DOHH2 (cell line): ENCODE measurements at regions not wholly inside any gene's neighbourhood (a gene's known extent, or its start where the extent isn't known, plus 50 kb on each side); places are given as distances from the start of the nearest gene placed in this dataset.

Source experiments
- H3F3A ChIP-seq: fragments of 200-600 bp; sonication (generic), shearing (Covaris generic); 2 replicates; pipeline ENCODE4 v1.6.0; 2016; ENCODE audit warnings: antibody characterized with exemption, mild to moderate bottlenecking; ENCODE audit not compliant: control insufficient read depth, insufficient read depth
- H3K27ac ChIP-seq: fragments of 200-600 bp; sonication (generic); 2 replicates; pipeline ENCODE4 v1.5.1; 2014; ENCODE audit warnings: low read depth, mild to moderate bottlenecking, low read length, moderate library complexity
- H3K27me3 ChIP-seq: fragments of 200-600 bp; sonication (generic); 2 replicates; pipeline ENCODE4 v1.6.1; 2014; ENCODE audit warnings: mild to moderate bottlenecking, low read length, mixed read lengths; ENCODE audit not compliant: control insufficient read depth
- H3K36me3 ChIP-seq: fragments of 200-600 bp; sonication (generic); 2 replicates; pipeline ENCODE4 v1.6.1; 2014; ENCODE audit warnings: mild to moderate bottlenecking, low read length, moderate library complexity, mixed read lengths; ENCODE audit not compliant: control insufficient read depth
- H3K4me1 ChIP-seq: fragments of 200-600 bp; sonication (generic); 2 replicates; pipeline ENCODE4 v1.6.1; 2014; ENCODE audit warnings: mild to moderate bottlenecking, low read length, mixed read lengths; ENCODE audit not compliant: control insufficient read depth
- H3K4me2 ChIP-seq: fragments of 200-600 bp; sonication (generic); 2 replicates; pipeline ENCODE4 v1.6.0; 2014; ENCODE audit warnings: mild to moderate bottlenecking, low read length, moderate library complexity
- H3K4me3 ChIP-seq: fragments of 200-600 bp; sonication (generic); 2 replicates; pipeline ENCODE4 v1.5.1; 2014; ENCODE audit warnings: mild to moderate bottlenecking, low read length, mixed read lengths
- H3K79me2 ChIP-seq: fragments of 200-600 bp; sonication (generic); 2 replicates; pipeline ENCODE4 v1.6.1; 2014; ENCODE audit warnings: mild to moderate bottlenecking, low read length, mixed read lengths; ENCODE audit not compliant: control insufficient read depth
- H3K9me2 ChIP-seq: fragments of 200-600 bp; sonication (generic); replicated peaks from 2 replicates; pipeline ENCODE4 v1.6.1; 2014; ENCODE audit warnings: mild to moderate bottlenecking, low read length, mixed read lengths; ENCODE audit not compliant: control insufficient read depth
- H3K9me3 ChIP-seq: fragments of 200-600 bp; sonication (generic); 2 replicates; pipeline ENCODE4 v1.6.1; 2014; ENCODE audit warnings: antibody characterized with exemption, low read length, mixed read lengths; ENCODE audit not compliant: control insufficient read depth, insufficient read depth
- H4K20me1 ChIP-seq: fragments of 200-600 bp; sonication (generic); 2 replicates; pipeline ENCODE4 v1.6.0; 2014; ENCODE audit warnings: low read depth, mild to moderate bottlenecking, antibody characterized with exemption, low read length, moderate library complexity; ENCODE audit not compliant: control insufficient read depth, insufficient read depth
- CTCF ChIP-seq: fragments of 200-600 bp; sonication (generic); IDR thresholded peaks from one replicate; pipeline ENCODE4 v1.5.1; 2014; ENCODE audit warnings: antibody characterized with exemption, mild to moderate bottlenecking, low read depth, low read length; ENCODE audit not compliant: poor library complexity, severe bottlenecking
- EZH2phosphoT487 ChIP-seq: fragments of 200-600 bp; sonication (generic); IDR thresholded peaks from 2 replicates; pipeline ENCODE4 v1.6.1; 2017; ENCODE audit warnings: borderline replicate concordance, mild to moderate bottlenecking, antibody characterized with exemption, low read length, moderate library complexity, mixed read lengths

DNA sequence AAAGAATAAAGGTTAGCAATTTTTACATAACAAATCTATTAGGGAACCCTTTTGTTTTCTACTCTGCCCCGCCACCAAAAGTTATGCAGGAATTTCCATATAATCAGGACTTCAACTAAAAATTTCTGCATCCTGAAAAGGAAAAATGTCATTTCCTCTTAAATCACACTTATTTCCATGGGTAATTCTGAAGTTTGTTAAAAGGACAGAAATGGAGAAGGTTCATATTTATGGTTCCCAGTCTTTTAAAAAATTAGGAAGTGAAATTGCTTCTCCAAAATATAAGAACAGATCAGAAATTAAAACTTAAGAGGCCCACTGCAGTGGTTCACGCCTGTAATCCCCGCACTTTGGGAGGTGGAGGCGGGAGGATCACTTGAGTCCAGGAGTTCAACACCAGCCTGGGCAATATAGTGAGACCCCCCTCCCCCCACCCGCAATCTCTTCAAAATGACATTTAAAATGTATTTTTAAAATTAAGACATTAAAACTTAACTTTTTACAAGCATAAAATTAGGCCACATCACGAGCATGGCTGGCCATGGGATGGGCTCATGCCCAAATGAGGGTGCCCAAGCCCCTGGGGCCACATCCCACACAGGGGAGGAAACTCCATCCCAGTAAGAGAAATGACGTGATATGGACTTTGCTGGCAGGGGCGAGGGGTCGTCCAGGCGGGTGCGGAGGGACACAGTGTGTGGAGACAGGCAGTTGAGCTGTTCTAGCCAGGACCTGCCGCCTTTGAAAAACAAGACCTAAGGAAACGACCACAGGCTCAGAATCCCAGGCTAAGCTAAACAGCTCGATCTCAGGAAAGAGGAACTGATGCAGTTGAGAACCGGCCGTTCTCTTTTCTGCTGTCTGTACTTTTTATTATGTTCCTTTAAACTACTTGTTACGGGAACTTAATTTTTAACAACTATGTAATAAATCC, 51.3 kb upstream of the NFE2L3 start:
- H3K79me2 ChIP-seq: peaks cover 16% of the 10 kb centered on the region
- H3K9me3 ChIP-seq: no peaks in the 10 kb centered on the region
- peaks cover 65% of the 10 kb centered on the region for H3K4me1 ChIP-seq
- H3K27me3 ChIP-seq: no peaks in the 10 kb centered on the region
- peak overlapping the region; percentile 74 for H3K4me3 ChIP-seq
- TF ChIP-seq EZH2phosphoT487 (no peak), CTCF (no peak)
- peak overlapping the region; percentile 89 for H3K4me2 ChIP-seq
- H3K36me3 ChIP-seq: peaks cover 6% of the 10 kb centered on the region; the same call in 1 of the 2 replicates
- peaks cover 31% of the 10 kb centered on the region for H3F3A ChIP-seq
- H3K27ac ChIP-seq: peak overlapping the region; percentile 78
- H4K20me1 ChIP-seq: no peaks in the 10 kb centered on the region
- no peaks in the 10 kb centered on the region for H3K9me2 ChIP-seq

DNA sequence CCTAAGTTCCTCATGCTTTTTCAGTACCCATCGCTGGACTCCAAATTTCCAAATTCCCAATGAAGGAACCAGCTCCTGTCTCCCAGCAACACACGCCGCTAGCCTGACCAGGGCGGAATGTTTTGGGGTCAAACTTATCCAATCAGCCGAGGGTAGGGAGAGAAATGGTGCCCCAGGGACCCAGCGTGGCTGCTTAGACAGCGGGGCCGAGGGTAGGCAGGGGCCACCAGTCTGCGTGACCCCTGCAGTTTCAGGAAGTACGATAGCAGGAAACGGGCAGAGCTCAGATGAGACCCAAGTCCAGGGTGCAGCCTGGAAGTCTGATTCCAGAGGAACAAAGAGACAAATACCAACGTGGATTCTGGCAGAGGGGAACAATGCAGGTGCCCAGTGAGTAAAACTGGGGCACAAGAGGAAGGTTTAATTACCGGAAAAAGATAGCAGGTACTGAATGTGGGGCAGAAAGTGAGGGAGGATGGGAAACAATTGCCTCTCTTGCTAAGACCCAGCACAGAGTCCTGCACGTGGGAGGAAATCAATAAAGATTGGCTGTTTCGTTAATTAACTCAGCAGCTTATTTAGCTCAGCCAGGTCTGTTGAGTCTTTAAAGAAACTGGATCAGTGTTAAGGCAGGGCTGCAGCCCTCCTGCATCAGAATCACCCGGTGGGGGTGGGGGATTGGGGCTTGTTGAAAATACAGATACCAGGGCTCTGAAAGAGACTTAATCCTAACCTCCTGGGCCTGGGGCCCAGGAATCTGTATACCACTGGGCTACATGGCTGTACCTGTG, 50.4 kb upstream of the NFE2L3 start:
- Histone ChIP-seq H4K20me1 (no peaks in the 10 kb centered on the region), H3K9me2 (no peaks in the 10 kb centered on the region), H3F3A (peaks cover 25% of the 10 kb centered on the region), H3K9me3 (no peaks in the 10 kb centered on the region), H3K79me2 (peaks cover 16% of the 10 kb centered on the region), H3K4me1 (peaks cover 64% of the 10 kb centered on the region), H3K4me3 (peak overlapping the region; percentile 74), H3K27ac (peak overlapping the region; percentile 78), H3K36me3 (peaks cover 12% of the 10 kb centered on the region; the same call in 1 of the 2 replicates), H3K4me2 (peak overlapping the region; percentile 89), H3K27me3 (no peaks in the 10 kb centered on the region)
- TF ChIP-seq EZH2phosphoT487 (no peak), CTCF (no peak)

GRCh38 chr7:26102176-26102575, 49.8 kb upstream of the NFE2L3 start:
- H3K27ac ChIP-seq: peak overlapping the region; percentile 78
- H3K27me3 ChIP-seq: no peaks in the 10 kb centered on the region
- H3K4me3 ChIP-seq: peak overlapping the region; percentile 74
- peaks cover 12% of the 10 kb centered on the region; the same call in 1 of the 2 replicates for H3K36me3 ChIP-seq
- H4K20me1 ChIP-seq: no peaks in the 10 kb centered on the region
- H3K9me3 ChIP-seq: no peaks in the 10 kb centered on the region
- TF ChIP-seq EZH2phosphoT487: no peak
- no peak for TF ChIP-seq CTCF
- H3F3A ChIP-seq: peaks cover 25% of the 10 kb centered on the region
- peaks cover 16% of the 10 kb centered on the region for H3K79me2 ChIP-seq
- H3K4me2 ChIP-seq: peak overlapping the region; percentile 89
- H3K4me1 ChIP-seq: peaks cover 58% of the 10 kb centered on the region
- H3K9me2 ChIP-seq: no peaks in the 10 kb centered on the region
